ENCODE measurements at regions not wholly inside any gene's neighbourhood (a gene's known extent, or its start where the extent isn't known, plus 50 kb on each side); places are given as distances from the start of the nearest gene placed in this dataset.
A peak's percentile ranks its signal among the peaks of the same experiment; 100 is the strongest.
"Not testable (repeated sequence)": the region's sequence is repeated elsewhere in the genome, so short reads cannot be mapped to it uniquely, and the experiment has no call there.

GRCh38 chr9:41367301-41367700 lies 178.2 kb upstream of the ZNG1F start:
- WGBS, result 44% methylated on average over 2 of the region's 3 CpGs
- not testable (repeated sequence) for H3K27ac ChIP-seq (ENCODE audit: low read depth); H3K4me3 ChIP-seq (ENCODE audit: low read depth, low read length); H3K4me1 ChIP-seq (ENCODE audit: insufficient read depth); H3K36me3 ChIP-seq (ENCODE audit: insufficient read depth); DNase-seq (ENCODE audit: extremely low spot score)

GRCh38 chr9:41361790-41362189 lies 172.7 kb upstream of the ZNG1F start:
- not testable (repeated sequence) for H3K4me1 ChIP-seq (ENCODE audit: insufficient read depth); H3K4me3 ChIP-seq (ENCODE audit: low read depth, low read length); H3K36me3 ChIP-seq (ENCODE audit: insufficient read depth); DNase-seq (ENCODE audit: extremely low spot score); H3K27ac ChIP-seq (ENCODE audit: low read depth)
- 100% methylated on average over 1 of the region's 1 CpG for WGBS

- not testable (repeated sequence) for H3K27ac ChIP-seq (ENCODE audit: low read depth); H3K4me3 ChIP-seq (ENCODE audit: low read depth, low read length); H3K4me1 ChIP-seq (ENCODE audit: insufficient read depth); H3K36me3 ChIP-seq (ENCODE audit: insufficient read depth)
- WGBS, result under 1% methylated on average over 19 of the region's 27 CpGs
- peak; percentile 6 for DNase-seq (ENCODE audit: extremely low spot score)
Measured at GRCh38 chr9:41359116-41359515, 170.0 kb upstream of the ZNG1F start.

GRCh38 chr9:41358682-41359081 lies 169.6 kb upstream of the ZNG1F start:
- not testable (repeated sequence) for H3K4me1 ChIP-seq (ENCODE audit: insufficient read depth); H3K27ac ChIP-seq (ENCODE audit: low read depth); H3K36me3 ChIP-seq (ENCODE audit: insufficient read depth); H3K4me3 ChIP-seq (ENCODE audit: low read depth, low read length)
- peak; percentile 28 for DNase-seq (ENCODE audit: extremely low spot score)
- under 1% methylated on average over 30 of the region's 40 CpGs for WGBS

GRCh38 chr9:41357918-41358404 lies 168.8 kb upstream of the ZNG1F start:
- not testable (repeated sequence) for H3K4me1 ChIP-seq (ENCODE audit: insufficient read depth); H3K27ac ChIP-seq (ENCODE audit: low read depth); H3K4me3 ChIP-seq (ENCODE audit: low read depth, low read length); DNase-seq (ENCODE audit: extremely low spot score); H3K36me3 ChIP-seq (ENCODE audit: insufficient read depth)
- 29% methylated on average over 21 of the region's 31 CpGs for WGBS

- H3K4me3 ChIP-seq (ENCODE audit: low read depth, low read length); H3K36me3 ChIP-seq (ENCODE audit: insufficient read depth); DNase-seq (ENCODE audit: extremely low spot score); H3K27ac ChIP-seq (ENCODE audit: low read depth); H3K4me1 ChIP-seq (ENCODE audit: insufficient read depth): not testable (repeated sequence)
- 89% methylated on average over 17 of the region's 21 CpGs for WGBS
Measured at GRCh38 chr9:41357350-41357748, 168.2 kb upstream of the ZNG1F start.

- WGBS, result 8% methylated on average over 22 of the region's 42 CpGs
- H3K36me3 ChIP-seq (ENCODE audit: insufficient read depth); H3K4me1 ChIP-seq (ENCODE audit: insufficient read depth); H3K27ac ChIP-seq (ENCODE audit: low read depth); DNase-seq (ENCODE audit: extremely low spot score); H3K4me3 ChIP-seq (ENCODE audit: low read depth, low read length): not testable (repeated sequence)
Measured at GRCh38 chr9:41356588-41357349, 167.7 kb upstream of the ZNG1F start.

- WGBS, result 9% methylated on average over 10 of the region's 36 CpGs
- DNase-seq (ENCODE audit: extremely low spot score); H3K36me3 ChIP-seq (ENCODE audit: insufficient read depth); H3K4me1 ChIP-seq (ENCODE audit: insufficient read depth); H3K4me3 ChIP-seq (ENCODE audit: low read depth, low read length); H3K27ac ChIP-seq (ENCODE audit: low read depth): not testable (repeated sequence)
Measured at GRCh38 chr9:41355712-41356450, 166.8 kb upstream of the ZNG1F start.

- not testable (repeated sequence) for H3K36me3 ChIP-seq (ENCODE audit: insufficient read depth); H3K27ac ChIP-seq (ENCODE audit: low read depth); H3K4me1 ChIP-seq (ENCODE audit: insufficient read depth); DNase-seq (ENCODE audit: extremely low spot score); H3K4me3 ChIP-seq (ENCODE audit: low read depth, low read length)
- 6% methylated on average over 12 of the region's 19 CpGs for WGBS
Measured at GRCh38 chr9:41354978-41355377, 165.9 kb upstream of the ZNG1F start.

GRCh38 chr9:41354060-41354934 lies 165.2 kb upstream of the ZNG1F start:
- WGBS, result 14% methylated on average over 27 of the region's 47 CpGs
- H3K4me3 ChIP-seq (ENCODE audit: low read depth, low read length); H3K27ac ChIP-seq (ENCODE audit: low read depth): not testable (repeated sequence)

GRCh38 chr9:41353026-41353425 lies 163.9 kb upstream of the ZNG1F start:
- H3K4me1 ChIP-seq (ENCODE audit: insufficient read depth); H3K36me3 ChIP-seq (ENCODE audit: insufficient read depth); DNase-seq (ENCODE audit: extremely low spot score); H3K27ac ChIP-seq (ENCODE audit: low read depth); H3K4me3 ChIP-seq (ENCODE audit: low read depth, low read length): not testable (repeated sequence)
- 91% methylated on average over 15 of the region's 20 CpGs for WGBS

More at GRCh38 chr9:41354060-41354934, 165.2 kb upstream of the ZNG1F start:
- not testable (repeated sequence) for H3K4me1 ChIP-seq (ENCODE audit: insufficient read depth); H3K36me3 ChIP-seq (ENCODE audit: insufficient read depth); DNase-seq (ENCODE audit: extremely low spot score)

- 91% methylated on average over 18 of the region's 20 CpGs for WGBS
- H3K36me3 ChIP-seq (ENCODE audit: insufficient read depth); H3K27ac ChIP-seq (ENCODE audit: low read depth); DNase-seq (ENCODE audit: extremely low spot score); H3K4me1 ChIP-seq (ENCODE audit: insufficient read depth); H3K4me3 ChIP-seq (ENCODE audit: low read depth, low read length): not testable (repeated sequence)
Measured at GRCh38 chr9:41352390-41352789, 163.3 kb upstream of the ZNG1F start.

- H3K4me1 ChIP-seq (ENCODE audit: insufficient read depth); H3K4me3 ChIP-seq (ENCODE audit: low read depth, low read length); DNase-seq (ENCODE audit: extremely low spot score); H3K27ac ChIP-seq (ENCODE audit: low read depth); H3K36me3 ChIP-seq (ENCODE audit: insufficient read depth): not testable (repeated sequence)
- 100% methylated on average over 3 of the region's 3 CpGs for WGBS
Measured at GRCh38 chr9:41347893-41348292, 158.8 kb upstream of the ZNG1F start.
